ENCODE measurements at regions not wholly inside any gene's neighbourhood (a gene's known extent, or its start where the extent isn't known, plus 50 kb on each side); places are given as distances from the start of the nearest gene placed in this dataset.
"Not testable (repeated sequence)": the region's sequence is repeated elsewhere in the genome, so short reads cannot be mapped to it uniquely, and the experiment has no call there.

- Mint-ChIP-seq H3K27me3 (no peaks in the 10 kb centered on the region), H3K27ac (no peak overlapping the region), H3K4me1 (no peaks in the 10 kb centered on the region), H3K4me3 (no peak overlapping the region), H3K9me3 (no peaks in the 10 kb centered on the region), H3K36me3 (no peaks in the 10 kb centered on the region)
- CTCF ChIA-PET, result no interaction called here
- DNase-seq, result no peak
These were observed 204.6 kb upstream of the NR2F2 start for GRCh38 chr15:96125721-96126415.

GRCh38 chr15:96126859-96127258 lies 203.6 kb upstream of the NR2F2 start:
- no peaks in the 10 kb centered on the region for H3K4me1 Mint-ChIP-seq
- H3K36me3 Mint-ChIP-seq, result no peaks in the 10 kb centered on the region
- H3K27me3 Mint-ChIP-seq, result no peaks in the 10 kb centered on the region
- H3K4me3 Mint-ChIP-seq, result no peak overlapping the region
- no peaks in the 10 kb centered on the region for H3K9me3 Mint-ChIP-seq
- CTCF ChIA-PET, result no interaction called here
- no peak for DNase-seq
- H3K27ac Mint-ChIP-seq, result no peak overlapping the region

DNA sequence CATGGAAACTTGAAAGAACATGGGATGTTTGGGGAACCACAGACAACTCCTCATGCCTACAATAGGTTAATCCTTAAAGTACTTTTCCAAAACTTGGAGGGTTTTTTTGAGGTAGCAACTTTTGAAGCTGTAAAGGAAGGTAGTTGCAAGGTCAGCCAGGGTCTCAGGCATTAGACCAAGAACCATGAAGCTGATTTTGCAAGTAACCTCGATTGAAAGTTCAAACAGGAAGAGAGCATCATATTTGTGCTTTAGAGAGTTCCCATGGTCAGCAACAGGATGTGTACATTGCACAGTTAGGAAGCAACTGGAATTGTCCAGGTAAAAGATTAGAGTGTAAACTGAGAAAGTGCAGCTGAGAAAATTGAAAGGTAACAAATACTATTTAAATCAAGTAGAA lies 199.8 kb upstream of the NR2F2 start:
- no peaks in the 10 kb centered on the region for H3K27me3 Mint-ChIP-seq
- H3K4me3 Mint-ChIP-seq, result no peak overlapping the region
- no peak for DNase-seq
- CTCF ChIA-PET, result no interaction called here
- no peaks in the 10 kb centered on the region for H3K9me3 Mint-ChIP-seq
- no peaks in the 10 kb centered on the region for H3K4me1 Mint-ChIP-seq
- H3K36me3 Mint-ChIP-seq, result no peaks in the 10 kb centered on the region
- H3K27ac Mint-ChIP-seq, result no peak overlapping the region

GRCh38 chr15:96132126-96132525 lies 198.4 kb upstream of the NR2F2 start:
- CTCF ChIA-PET, result no interaction called here
- Mint-ChIP-seq H3K4me3 (no peak overlapping the region), H3K9me3 (peaks cover under 1% of the 10 kb centered on the region), H3K36me3 (no peaks in the 10 kb centered on the region), H3K27ac (no peak overlapping the region), H3K4me1 (no peaks in the 10 kb centered on the region), H3K27me3 (no peaks in the 10 kb centered on the region)
- no peak for DNase-seq

DNA sequence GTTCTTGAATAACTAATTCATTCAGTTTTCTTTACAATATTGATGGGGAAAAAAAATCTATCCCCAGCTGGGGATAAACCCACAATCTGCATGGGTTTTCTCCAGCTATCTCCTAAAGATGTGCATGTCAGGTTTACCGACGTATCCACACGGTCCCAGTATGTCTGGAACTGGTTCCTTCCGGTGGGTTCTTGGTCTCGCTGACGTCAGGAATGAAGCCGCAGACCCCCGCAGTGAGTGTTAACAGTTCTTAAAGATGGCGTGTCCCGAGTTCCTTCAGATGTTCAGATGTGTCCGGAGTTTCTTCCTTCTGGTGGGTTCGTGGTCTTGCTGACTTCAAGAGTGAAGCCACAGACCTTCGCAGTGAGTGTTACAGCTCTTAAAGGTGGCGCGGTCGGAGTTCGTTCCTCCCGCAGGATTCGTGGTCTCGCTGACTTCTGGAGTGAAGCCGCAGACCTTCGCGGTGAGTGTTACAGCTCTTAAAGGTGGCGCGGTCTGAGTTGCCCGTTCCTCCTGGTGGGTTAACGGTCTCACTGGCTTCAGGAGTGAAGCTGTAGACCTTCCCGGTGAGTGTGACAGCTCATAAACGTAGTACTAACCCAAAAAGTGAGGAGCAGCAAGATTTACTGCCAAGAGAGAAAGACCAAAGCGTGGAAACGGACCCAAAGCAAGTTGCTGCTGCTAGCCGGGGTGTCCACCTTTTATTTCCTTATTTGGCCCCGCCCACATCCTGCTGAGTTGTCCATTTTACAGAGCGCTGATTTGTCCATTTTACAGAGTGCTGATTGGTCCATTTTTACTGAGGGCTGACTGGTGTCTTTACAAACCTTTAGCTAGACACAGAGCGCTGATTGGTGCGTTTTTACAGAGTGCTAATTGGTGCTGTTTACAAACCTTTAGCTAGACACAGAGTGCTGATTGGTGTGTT lies 195.1 kb upstream of the NR2F2 start:
- Mint-ChIP-seq H3K27ac (no peak overlapping the region), H3K9me3 (peaks cover 3% of the 10 kb centered on the region), H3K4me3 (no peak overlapping the region), H3K36me3 (no peaks in the 10 kb centered on the region), H3K4me1 (no peaks in the 10 kb centered on the region), H3K27me3 (no peaks in the 10 kb centered on the region)
- CTCF ChIA-PET, result no interaction called here
- DNase-seq, result no peak

DNA sequence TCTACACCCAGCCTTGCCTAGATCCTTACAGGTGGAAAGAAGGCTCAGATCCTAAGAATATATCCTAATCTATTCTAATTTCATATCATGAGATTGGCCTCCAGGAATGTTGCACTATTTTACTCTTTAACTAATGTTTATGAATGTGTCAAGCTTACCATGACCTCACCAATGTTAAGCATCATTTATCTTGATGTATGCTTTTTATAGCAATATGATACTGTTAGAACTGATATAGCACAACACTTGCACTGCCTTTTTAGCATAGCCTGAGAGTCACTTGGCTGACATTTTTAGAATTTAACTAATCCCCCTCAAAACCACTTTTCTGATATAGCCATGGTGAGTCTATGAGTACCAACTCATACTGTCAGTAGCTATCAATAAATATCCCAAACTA lies 191.5 kb upstream of the NR2F2 start:
- H3K36me3 Mint-ChIP-seq, result no peaks in the 10 kb centered on the region
- H3K4me1 Mint-ChIP-seq, result no peaks in the 10 kb centered on the region
- CTCF ChIA-PET, result no interaction called here
- H3K27me3 Mint-ChIP-seq, result no peaks in the 10 kb centered on the region
- peaks cover 3% of the 10 kb centered on the region for H3K9me3 Mint-ChIP-seq
- no peak overlapping the region for H3K4me3 Mint-ChIP-seq
- DNase-seq, result no peak
- H3K27ac Mint-ChIP-seq, result no peak overlapping the region

DNA sequence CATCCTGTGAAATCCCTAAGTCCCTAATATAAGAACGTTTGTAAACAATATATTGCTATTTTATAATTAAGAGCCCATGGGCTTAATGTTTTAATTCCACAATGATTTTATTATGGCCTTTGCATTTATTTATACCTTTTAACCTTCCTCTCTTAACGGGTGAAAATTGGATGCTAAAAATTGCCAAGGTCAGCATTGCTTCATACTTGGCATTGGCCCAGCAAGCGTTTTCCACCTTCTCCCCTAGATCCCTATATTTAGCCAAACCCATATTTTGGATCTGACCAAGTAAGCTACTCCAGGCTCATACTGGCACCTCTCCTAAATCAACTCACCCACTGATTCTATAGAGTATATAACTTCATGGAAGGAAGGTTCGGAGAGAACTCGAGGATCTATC lies 188.0 kb upstream of the NR2F2 start:
- H3K4me1 Mint-ChIP-seq, result no peaks in the 10 kb centered on the region
- H3K9me3 Mint-ChIP-seq, result no peaks in the 10 kb centered on the region
- no peak overlapping the region for H3K27ac Mint-ChIP-seq
- no peaks in the 10 kb centered on the region for H3K36me3 Mint-ChIP-seq
- no peaks in the 10 kb centered on the region for H3K27me3 Mint-ChIP-seq
- no peak for DNase-seq
- no peak overlapping the region for H3K4me3 Mint-ChIP-seq
- CTCF ChIA-PET, result no interaction called here

- Mint-ChIP-seq H3K4me3 (no peak overlapping the region), H3K36me3 (no peaks in the 10 kb centered on the region), H3K27ac (no peak overlapping the region), H3K9me3 (no peaks in the 10 kb centered on the region), H3K4me1 (no peaks in the 10 kb centered on the region), H3K27me3 (no peaks in the 10 kb centered on the region)
- no peak for DNase-seq
- CTCF ChIA-PET, result no interaction called here
These were observed 185.8 kb upstream of the NR2F2 start for GRCh38 chr15:96144734-96145133.

- no peaks in the 10 kb centered on the region for H3K27me3 Mint-ChIP-seq
- H3K9me3 Mint-ChIP-seq, result no peaks in the 10 kb centered on the region
- H3K27ac Mint-ChIP-seq, result no peak overlapping the region
- CTCF ChIA-PET, result no interaction called here
- no peaks in the 10 kb centered on the region for H3K4me1 Mint-ChIP-seq
- H3K4me3 Mint-ChIP-seq, result no peak overlapping the region
- H3K36me3 Mint-ChIP-seq, result no peaks in the 10 kb centered on the region
- no peak for DNase-seq
These were observed 183.8 kb upstream of the NR2F2 start for GRCh38 chr15:96146726-96147125.

DNA sequence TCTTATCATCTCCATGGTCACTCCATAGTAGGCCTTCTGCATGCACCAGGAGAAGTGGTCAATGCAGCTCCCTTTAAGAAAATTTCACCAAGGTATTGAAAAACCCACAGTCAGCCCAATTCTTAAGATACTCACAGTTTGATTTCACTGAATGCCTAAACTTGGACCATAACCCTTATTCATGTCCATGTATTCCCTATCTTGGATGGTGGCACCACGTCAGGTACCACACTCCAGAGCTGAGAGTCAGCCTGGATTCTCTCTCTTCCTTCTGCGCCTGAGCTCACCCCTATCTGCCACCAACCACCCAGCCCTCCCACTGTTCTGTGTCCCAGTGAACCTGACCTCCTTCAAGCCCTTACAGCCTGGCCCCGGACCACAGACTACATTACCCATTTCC lies 183.2 kb upstream of the NR2F2 start:
- no peak overlapping the region for H3K27ac Mint-ChIP-seq
- no peaks in the 10 kb centered on the region for H3K4me1 Mint-ChIP-seq
- CTCF ChIA-PET, result no interaction called here
- no peaks in the 10 kb centered on the region for H3K9me3 Mint-ChIP-seq
- H3K27me3 Mint-ChIP-seq, result no peaks in the 10 kb centered on the region
- H3K4me3 Mint-ChIP-seq, result no peak overlapping the region
- no peaks in the 10 kb centered on the region for H3K36me3 Mint-ChIP-seq
- DNase-seq, result no peak

- no peak overlapping the region for H3K27ac Mint-ChIP-seq
- H3K36me3 Mint-ChIP-seq, result no peaks in the 10 kb centered on the region
- DNase-seq, result no peak
- H3K27me3 Mint-ChIP-seq, result no peaks in the 10 kb centered on the region
- no peak overlapping the region for H3K4me3 Mint-ChIP-seq
- H3K4me1 Mint-ChIP-seq, result no peaks in the 10 kb centered on the region
- CTCF ChIA-PET, result no interaction called here
- no peaks in the 10 kb centered on the region for H3K9me3 Mint-ChIP-seq
These were observed 180.2 kb upstream of the NR2F2 start for GRCh38 chr15:96150254-96150653.

DNA sequence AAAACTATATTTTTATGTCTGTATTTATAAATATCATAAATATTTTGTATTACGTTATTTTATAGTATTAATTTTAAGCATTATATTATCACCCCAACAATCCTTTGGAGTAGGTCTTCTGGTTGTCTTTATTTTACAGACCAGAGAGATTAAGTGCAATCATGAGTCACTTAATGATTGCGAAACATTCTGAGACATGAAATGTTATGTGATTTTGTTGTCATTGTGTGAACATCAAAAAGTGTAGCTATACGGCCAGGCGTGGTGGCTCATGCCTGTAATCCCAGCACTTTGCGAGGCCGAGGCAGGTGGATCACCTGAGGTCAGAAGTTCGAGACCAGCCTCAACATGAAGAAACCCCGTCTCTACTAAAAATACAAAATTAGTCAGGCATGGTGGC lies 178.8 kb upstream of the NR2F2 start:
- H3K36me3 Mint-ChIP-seq, H3K4me1 Mint-ChIP-seq, H3K27ac Mint-ChIP-seq, H3K4me3 Mint-ChIP-seq, H3K9me3 Mint-ChIP-seq, CTCF ChIA-PET, H3K27me3 Mint-ChIP-seq, DNase-seq: not testable (repeated sequence)

DNA sequence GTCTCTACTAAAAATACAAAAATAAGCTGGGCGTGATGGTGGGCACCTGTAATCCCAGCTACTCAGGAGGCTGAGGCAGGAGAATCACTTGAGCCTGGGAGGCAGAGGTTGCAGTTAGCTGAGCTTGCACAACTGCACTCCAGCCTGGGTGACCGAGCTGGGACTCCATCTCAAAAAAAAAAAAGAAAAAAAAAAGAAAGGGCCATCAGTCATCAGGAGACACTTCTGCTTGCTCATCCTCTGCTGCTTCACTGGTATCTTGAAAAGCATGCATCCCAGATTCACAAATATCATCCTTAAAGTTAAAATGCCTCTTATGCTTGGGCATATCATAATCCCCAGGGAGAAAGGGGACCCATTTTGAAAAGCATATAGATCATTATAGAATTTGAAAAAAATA lies 176.6 kb upstream of the NR2F2 start:
- no peaks in the 10 kb centered on the region for H3K36me3 Mint-ChIP-seq
- H3K4me3 Mint-ChIP-seq, result no peak overlapping the region
- H3K9me3 Mint-ChIP-seq, result no peaks in the 10 kb centered on the region
- no peak for DNase-seq
- no peaks in the 10 kb centered on the region for H3K4me1 Mint-ChIP-seq
- H3K27ac Mint-ChIP-seq, result no peak overlapping the region
- CTCF ChIA-PET, result no interaction called here
- no peaks in the 10 kb centered on the region for H3K27me3 Mint-ChIP-seq

- Mint-ChIP-seq H3K27ac (no peak overlapping the region), H3K9me3 (no peaks in the 10 kb centered on the region), H3K27me3 (peaks cover 4% of the 10 kb centered on the region), H3K4me3 (no peak overlapping the region), H3K4me1 (no peaks in the 10 kb centered on the region), H3K36me3 (no peaks in the 10 kb centered on the region)
- CTCF ChIA-PET, result no interaction called here
- no peak for DNase-seq
These were observed 171.6 kb upstream of the NR2F2 start for GRCh38 chr15:96158938-96159337.

- CTCF ChIA-PET, result no interaction called here
- Mint-ChIP-seq H3K4me1 (no peaks in the 10 kb centered on the region), H3K27me3 (peaks cover 4% of the 10 kb centered on the region), H3K9me3 (no peaks in the 10 kb centered on the region), H3K36me3 (no peaks in the 10 kb centered on the region), H3K4me3 (no peak overlapping the region), H3K27ac (no peak overlapping the region)
- DNase-seq, result no peak
These were observed 170.2 kb upstream of the NR2F2 start for GRCh38 chr15:96160269-96160668.
